ENCODE measurements at regions not wholly inside any gene's neighbourhood (a gene's known extent, or its start where the extent isn't known, plus 50 kb on each side); places are given as distances from the start of the nearest gene placed in this dataset.

DNA sequence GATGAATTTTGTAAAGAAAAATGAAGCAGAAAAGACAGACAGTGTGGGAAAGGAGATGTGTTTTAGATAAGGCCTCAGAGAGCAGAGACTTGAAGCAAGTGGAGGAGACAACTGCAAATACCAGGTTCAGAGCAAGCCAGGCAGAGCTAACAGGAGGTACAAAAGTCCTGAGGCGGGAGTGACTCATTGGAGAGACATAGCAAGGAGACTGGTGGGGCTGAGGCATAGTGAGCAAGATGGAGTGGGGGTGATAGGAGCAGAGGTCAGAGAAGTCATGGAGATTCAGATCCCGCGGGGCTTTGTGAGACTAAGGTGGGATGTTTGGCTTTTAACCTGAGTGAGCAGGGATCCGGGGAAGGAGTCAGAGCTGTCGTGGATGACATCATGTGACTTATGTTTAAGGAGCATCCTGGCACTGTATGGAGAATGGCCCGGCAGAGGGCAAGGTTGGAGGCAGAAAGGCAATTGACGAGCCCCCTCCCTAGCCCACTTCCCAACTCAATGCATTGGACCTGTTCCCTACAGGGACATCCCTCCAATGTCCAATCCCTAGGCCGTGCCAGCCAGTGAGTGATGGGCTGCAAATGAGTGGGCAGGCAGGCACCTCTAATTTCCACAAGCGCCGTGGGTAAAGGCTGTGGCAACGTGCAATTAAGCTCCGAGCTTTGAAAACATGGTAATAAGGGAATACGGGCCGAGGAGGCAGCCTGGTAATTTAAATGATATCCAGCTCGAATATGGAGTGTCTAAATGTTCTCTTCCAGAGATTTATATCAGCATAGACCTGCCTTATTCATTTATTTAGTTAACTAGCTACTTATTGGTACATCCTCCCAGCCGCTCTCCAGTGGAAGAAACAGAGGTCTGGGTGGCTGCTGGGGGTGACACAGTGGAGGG is 206.8 kb upstream of the LHX5 start:
- TF ChIP-seq, protein P1, sequence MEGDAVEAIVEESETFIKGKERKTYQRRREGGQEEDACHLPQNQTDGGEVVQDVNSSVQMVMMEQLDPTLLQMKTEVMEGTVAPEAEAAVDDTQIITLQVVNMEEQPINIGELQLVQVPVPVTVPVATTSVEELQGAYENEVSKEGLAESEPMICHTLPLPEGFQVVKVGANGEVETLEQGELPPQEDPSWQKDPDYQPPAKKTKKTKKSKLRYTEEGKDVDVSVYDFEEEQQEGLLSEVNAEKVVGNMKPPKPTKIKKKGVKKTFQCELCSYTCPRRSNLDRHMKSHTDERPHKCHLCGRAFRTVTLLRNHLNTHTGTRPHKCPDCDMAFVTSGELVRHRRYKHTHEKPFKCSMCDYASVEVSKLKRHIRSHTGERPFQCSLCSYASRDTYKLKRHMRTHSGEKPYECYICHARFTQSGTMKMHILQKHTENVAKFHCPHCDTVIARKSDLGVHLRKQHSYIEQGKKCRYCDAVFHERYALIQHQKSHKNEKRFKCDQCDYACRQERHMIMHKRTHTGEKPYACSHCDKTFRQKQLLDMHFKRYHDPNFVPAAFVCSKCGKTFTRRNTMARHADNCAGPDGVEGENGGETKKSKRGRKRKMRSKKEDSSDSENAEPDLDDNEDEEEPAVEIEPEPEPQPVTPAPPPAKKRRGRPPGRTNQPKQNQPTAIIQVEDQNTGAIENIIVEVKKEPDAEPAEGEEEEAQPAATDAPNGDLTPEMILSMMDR (conservative IDR thresholded peaks at IDR 0.05; ENCODE audit: control insufficient read depth, insufficient read depth, low read depth, low read length) = no peak

DNA sequence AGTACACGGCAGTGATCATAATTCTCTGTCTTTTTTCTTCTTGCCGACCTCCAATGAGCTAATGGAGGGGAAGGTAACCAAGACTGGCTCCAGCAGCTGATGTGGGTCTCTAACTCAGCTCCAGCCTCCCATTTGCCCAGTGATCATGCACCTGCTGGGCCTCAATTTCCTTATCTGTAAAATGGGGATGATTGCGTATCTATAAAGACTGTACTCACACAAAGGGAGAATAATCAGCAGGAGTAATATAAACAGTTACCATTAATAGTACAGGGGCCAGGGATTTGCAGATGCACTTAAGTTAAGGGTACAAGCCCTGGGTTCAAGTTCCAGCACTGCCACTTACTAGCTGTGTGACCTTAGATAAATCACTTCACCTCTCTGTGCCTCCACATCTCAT is 204.9 kb upstream of the LHX5 start:
- TF ChIP-seq, protein P1 (conservative IDR thresholded peaks at IDR 0.05; ENCODE audit: control insufficient read depth, insufficient read depth, low read depth, low read length) = no peak
- no peak for DNase-seq (ENCODE audit: low read depth)
- no peak overlapping the region for H3K4me3 ChIP-seq (ENCODE audit: control insufficient read depth, low read depth, low read length)

More for the DNA sequence above, 206.8 kb upstream of the LHX5 start:
- no peak overlapping the region for H3K4me3 ChIP-seq (ENCODE audit: control insufficient read depth, low read depth, low read length)
- no peak for DNase-seq (ENCODE audit: low read depth)

DNA sequence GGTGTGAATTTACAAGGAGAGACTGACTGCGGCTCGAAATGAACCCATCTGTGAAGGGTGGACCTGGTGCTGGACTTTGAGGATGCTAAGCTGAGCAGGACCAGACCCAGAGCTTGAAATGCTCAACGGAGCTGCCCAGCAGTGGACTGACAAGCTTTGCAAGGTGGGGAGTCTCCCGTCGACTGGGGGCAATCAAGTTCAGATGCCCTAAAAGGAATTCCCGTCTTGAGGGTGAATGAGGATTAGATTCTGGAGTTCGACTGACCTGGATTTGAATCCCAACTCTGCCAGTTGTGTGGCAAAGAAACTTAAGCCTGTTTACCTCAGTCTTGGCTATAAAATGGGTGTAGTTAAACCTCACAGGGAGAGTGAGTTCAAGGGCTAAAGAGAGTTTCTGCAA is 204.4 kb upstream of the LHX5 start:
- no peak overlapping the region for H3K4me3 ChIP-seq (ENCODE audit: control insufficient read depth, low read depth, low read length)
- DNase-seq (ENCODE audit: low read depth) = no peak
- TF ChIP-seq, protein P1 (conservative IDR thresholded peaks at IDR 0.05; ENCODE audit: control insufficient read depth, insufficient read depth, low read depth, low read length) = no peak

DNA sequence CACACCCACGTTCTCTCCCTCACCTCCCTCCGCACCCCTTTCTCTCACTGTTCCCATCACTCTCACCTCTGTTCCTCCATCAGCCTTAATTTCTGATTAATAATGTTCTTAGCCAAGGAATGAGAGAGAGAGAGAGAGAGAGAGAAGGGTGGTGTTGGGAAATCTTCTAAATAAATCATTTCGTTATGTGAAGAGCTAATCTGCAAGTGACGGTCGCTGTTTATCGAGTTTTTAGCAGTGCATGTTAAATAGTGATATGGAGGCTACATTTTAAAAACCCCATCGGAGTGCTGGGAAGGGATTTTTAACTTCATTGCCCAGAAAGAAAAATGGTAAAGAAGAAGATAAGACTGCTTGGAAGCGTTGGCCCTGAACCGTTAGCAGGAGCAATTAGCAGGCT is 203.3 kb upstream of the LHX5 start:
- no peak overlapping the region for H3K4me3 ChIP-seq (ENCODE audit: control insufficient read depth, low read depth, low read length)
- DNase-seq (ENCODE audit: low read depth) = no peak
- TF ChIP-seq, protein P1 (conservative IDR thresholded peaks at IDR 0.05; ENCODE audit: control insufficient read depth, insufficient read depth, low read depth, low read length) = no peak

DNA sequence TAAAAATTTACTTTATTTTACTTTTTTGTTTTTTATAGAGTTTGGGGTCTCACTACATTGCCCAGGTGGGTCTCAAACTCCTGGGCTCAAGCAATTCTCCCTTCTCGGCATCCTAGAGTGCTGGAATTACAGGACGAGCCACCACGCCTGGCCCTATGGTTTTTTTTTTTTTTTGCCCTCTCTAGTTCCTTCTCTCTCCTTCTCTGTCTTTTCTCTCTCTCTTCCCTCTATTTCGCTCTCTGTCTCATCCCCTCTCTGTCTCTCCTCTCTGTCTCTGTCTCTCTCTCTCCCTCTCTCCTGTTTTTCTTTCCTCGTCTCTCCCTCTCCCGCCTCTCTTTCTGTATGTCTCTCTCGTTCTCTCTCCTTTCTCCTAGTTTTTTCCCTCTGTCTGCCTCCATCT is 202.6 kb upstream of the LHX5 start:
- DNase-seq (ENCODE audit: low read depth) = no peak
- TF ChIP-seq, protein P1 (conservative IDR thresholded peaks at IDR 0.05; ENCODE audit: control insufficient read depth, insufficient read depth, low read depth, low read length) = no peak

DNA sequence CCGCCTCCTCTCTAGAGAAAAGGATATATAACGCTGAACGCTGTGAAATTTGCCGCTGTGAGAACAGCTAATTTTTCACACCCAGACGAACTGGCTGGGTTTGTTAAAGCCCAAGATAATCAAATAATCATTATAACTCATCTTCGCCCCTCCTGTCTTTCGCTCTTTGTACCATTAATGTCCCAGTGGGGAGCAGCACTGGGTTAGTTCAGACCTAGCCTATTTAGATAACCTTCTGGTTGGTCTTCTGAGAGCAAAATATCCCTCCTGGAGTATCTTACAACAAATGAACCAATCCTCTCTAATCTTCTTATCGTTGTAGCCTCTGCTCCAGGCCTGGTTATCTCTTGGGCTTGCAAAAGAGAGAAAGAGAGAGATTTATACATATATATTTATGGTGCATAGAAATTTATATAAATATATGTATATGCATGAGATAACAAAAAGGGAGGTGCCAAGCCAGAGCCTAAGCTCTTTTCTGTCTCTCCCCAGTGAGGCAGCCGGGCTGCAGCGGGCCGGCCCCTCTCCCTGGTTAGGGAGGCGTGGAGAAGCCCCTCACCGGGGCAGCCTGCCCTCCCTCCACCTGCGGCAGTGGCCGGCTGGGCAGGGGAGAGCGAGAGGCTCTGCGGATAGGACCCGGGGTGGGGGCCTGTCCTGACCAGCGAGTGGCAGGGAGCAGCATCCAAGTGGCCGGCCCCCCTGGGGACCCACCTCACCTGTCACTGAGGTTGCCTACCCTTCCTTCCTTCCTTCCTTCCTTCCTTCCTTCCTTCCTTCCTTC is 202.0 kb upstream of the LHX5 start:
- TF ChIP-seq, protein P1 (conservative IDR thresholded peaks at IDR 0.05; ENCODE audit: control insufficient read depth, insufficient read depth, low read depth, low read length) = no peak
- no peak overlapping the region for H3K4me3 ChIP-seq (ENCODE audit: control insufficient read depth, low read depth, low read length)
- DNase-seq (ENCODE audit: low read depth) = no peak

More for the DNA sequence above, 202.6 kb upstream of the LHX5 start:
- no peak overlapping the region for H3K4me3 ChIP-seq (ENCODE audit: control insufficient read depth, low read depth, low read length)

Data from fibroblast of mammary gland (primary cell).